ENCODE measurements at regions not wholly inside any gene's neighbourhood (a gene's known extent, or its start where the extent isn't known, plus 50 kb on each side); places are given as distances from the start of the nearest gene placed in this dataset.

DNA sequence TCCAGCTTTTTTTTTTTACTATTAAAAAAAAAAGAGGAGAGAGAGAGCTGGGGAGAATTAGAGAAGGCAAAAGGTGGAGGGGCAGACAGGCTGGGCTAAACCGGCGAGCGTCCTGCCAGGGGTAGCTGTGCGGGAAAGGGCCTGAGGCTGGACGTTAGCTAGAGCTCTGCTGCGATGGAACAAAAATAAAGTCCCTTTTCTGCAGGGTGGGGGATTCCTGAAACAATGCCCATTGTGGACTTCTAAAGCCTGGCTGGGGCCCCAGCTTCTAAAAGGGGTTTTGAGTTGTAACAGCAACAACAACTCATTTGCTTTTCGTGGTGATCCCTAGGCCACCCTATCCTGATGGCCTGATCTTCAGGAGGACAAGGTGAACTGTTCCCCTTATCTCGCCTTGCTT is 311.7 kb downstream of the FBXW7 start:
- no peaks in the 10 kb centered on the region for H3K36me3 ChIP-seq (ENCODE audit: low read depth, low read length)
- DNase-seq (no peak), ATAC-seq (no peak)
- H3K4me1 ChIP-seq (ENCODE audit: insufficient read depth, low read length) = 0 out of 2 replicates have a peak, but pooled peaks cover 6% of the 10 kb centered on the region
- H3K79me2 ChIP-seq (ENCODE audit: low read length) = no peaks in the 10 kb centered on the region
- intact Hi-C loops (cut with micrococcal nuclease) = no loop called here
- H3K4me3 ChIP-seq (ENCODE audit: low read length) = no peak overlapping the region
- TF ChIP-seq EZH2 (IDR thresholded peaks at IDR 0.05; ENCODE audit: low read length, unreplicated experiment) = no peak
- no peak for TF ChIP-seq EZH2phosphoT487 (IDR thresholded peaks at IDR 0.05; ENCODE audit: borderline replicate concordance, low read length)
- TF ChIP-seq, protein P1, sequence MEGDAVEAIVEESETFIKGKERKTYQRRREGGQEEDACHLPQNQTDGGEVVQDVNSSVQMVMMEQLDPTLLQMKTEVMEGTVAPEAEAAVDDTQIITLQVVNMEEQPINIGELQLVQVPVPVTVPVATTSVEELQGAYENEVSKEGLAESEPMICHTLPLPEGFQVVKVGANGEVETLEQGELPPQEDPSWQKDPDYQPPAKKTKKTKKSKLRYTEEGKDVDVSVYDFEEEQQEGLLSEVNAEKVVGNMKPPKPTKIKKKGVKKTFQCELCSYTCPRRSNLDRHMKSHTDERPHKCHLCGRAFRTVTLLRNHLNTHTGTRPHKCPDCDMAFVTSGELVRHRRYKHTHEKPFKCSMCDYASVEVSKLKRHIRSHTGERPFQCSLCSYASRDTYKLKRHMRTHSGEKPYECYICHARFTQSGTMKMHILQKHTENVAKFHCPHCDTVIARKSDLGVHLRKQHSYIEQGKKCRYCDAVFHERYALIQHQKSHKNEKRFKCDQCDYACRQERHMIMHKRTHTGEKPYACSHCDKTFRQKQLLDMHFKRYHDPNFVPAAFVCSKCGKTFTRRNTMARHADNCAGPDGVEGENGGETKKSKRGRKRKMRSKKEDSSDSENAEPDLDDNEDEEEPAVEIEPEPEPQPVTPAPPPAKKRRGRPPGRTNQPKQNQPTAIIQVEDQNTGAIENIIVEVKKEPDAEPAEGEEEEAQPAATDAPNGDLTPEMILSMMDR (conservative IDR thresholded peaks at IDR 0.05; ENCODE audit: low read depth, low read length) = no peak
- no peak overlapping the region for H3K27ac ChIP-seq (ENCODE audit: low read length)
- POLR2A ChIA-PET (ENCODE audit: unreplicated experiment) = no interaction called here
- H2AFZ ChIP-seq (ENCODE audit: low read length) = no peak overlapping the region
- no peaks in the 10 kb centered on the region for H3K27me3 ChIP-seq (ENCODE audit: low read length)
- H3K9me3 ChIP-seq (ENCODE audit: low read length) = no peaks in the 10 kb centered on the region
- no peak overlapping the region for H3K4me2 ChIP-seq (ENCODE audit: low read length)
- no TSS peak for BruUV-seq (replicated peaks)
- H3K9me2 ChIP-seq (replicated peaks; ENCODE audit: low read length) = no peaks in the 10 kb centered on the region
- H3K9ac ChIP-seq (ENCODE audit: low read length) = no peak overlapping the region
- no peaks in the 10 kb centered on the region for H4K20me1 ChIP-seq (ENCODE audit: low read length)
- no peaks in the 10 kb centered on the region for H3F3A ChIP-seq (ENCODE audit: low read length, unreplicated experiment)
- CTCF ChIA-PET = no interaction called here

DNA sequence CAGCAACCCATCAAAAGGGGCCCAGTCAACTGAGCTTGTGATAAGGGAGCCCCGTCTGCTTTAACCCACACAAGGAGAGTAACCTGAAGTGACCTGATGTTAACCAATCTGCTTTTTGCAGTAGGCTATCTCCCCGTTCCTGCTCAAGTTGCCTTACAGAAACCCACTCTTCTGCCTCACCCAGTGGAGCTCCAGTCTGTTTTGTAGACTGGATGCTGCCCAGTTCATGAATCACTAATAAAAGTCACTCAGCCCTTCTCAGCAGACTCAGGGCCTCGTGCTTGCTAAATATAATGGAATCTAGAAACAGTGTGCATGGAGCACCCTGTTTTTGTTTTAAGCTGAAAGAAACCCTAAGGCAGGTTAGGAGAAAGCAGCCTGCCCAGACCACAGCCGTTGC is 312.3 kb downstream of the FBXW7 start:
- Histone ChIP-seq H3K79me2 (ENCODE audit: low read length) (no peaks in the 10 kb centered on the region), H3K4me2 (ENCODE audit: low read length) (no peak overlapping the region)
- CTCF ChIA-PET = no interaction called here

DNA sequence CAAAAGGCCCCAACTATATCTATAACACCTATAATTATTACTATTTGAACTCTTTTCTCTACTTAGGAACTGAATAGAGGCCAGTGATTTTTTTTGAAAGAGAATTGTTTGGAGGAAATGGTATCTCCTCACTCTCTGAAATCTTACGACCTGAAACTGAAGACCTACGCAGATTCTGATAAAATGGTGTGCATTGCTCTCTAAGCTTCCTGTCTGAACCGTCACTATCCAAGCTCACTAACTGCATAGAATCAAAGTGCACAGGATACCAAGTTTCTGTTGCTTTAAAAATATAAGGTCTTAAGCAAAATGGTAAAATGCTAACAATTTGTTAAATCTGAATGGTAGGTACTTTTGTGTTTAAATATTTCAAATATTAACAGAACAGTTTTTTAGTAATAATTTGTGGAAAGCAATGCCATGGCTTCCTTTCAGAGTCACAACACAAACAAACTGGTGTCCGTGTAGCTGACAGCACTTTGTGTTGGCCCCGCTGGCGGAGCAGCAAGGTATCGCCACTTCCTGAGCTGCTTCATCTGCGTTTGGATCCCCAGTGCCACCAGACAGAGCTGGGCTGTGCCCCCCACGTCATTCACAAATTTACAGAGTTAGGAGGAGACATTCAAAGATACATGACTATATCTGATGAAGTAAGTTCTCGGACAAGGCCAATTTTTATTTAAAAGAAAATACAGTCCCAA is 313.9 kb downstream of the FBXW7 start:
- H3K4me3 ChIP-seq (ENCODE audit: low read length) = no peak overlapping the region
- CTCF ChIA-PET = no interaction called here
- H3K36me3 ChIP-seq (ENCODE audit: low read depth, low read length) = no peaks in the 10 kb centered on the region
- no peaks in the 10 kb centered on the region for H3F3A ChIP-seq (ENCODE audit: low read length, unreplicated experiment)
- intact Hi-C loops (cut with micrococcal nuclease) = no loop called here
- no peak for TF ChIP-seq EZH2 (IDR thresholded peaks at IDR 0.05; ENCODE audit: low read length, unreplicated experiment)
- TF ChIP-seq, protein P1 (conservative IDR thresholded peaks at IDR 0.05; ENCODE audit: low read depth, low read length) = no peak
- no peak for TF ChIP-seq EZH2phosphoT487 (IDR thresholded peaks at IDR 0.05; ENCODE audit: borderline replicate concordance, low read length)
- no peak overlapping the region for H2AFZ ChIP-seq (ENCODE audit: low read length)
- no peak overlapping the region for H3K4me2 ChIP-seq (ENCODE audit: low read length)
- no peaks in the 10 kb centered on the region for H3K9me3 ChIP-seq (ENCODE audit: low read length)
- no peak for DNase-seq
- H4K20me1 ChIP-seq (ENCODE audit: low read length) = no peaks in the 10 kb centered on the region
- POLR2A ChIA-PET (ENCODE audit: unreplicated experiment) = no interaction called here
- no peaks in the 10 kb centered on the region for H3K9me2 ChIP-seq (replicated peaks; ENCODE audit: low read length)
- no peak overlapping the region for H3K9ac ChIP-seq (ENCODE audit: low read length)
- no peaks in the 10 kb centered on the region for H3K27me3 ChIP-seq (ENCODE audit: low read length)
- H3K79me2 ChIP-seq (ENCODE audit: low read length) = no peaks in the 10 kb centered on the region
- BruUV-seq (replicated peaks) = no TSS peak
- no peak for ATAC-seq
- no peak overlapping the region for H3K27ac ChIP-seq (ENCODE audit: low read length)
- H3K4me1 ChIP-seq (ENCODE audit: insufficient read depth, low read length) = 0 out of 2 replicates have a peak, but pooled peaks cover 6% of the 10 kb centered on the region

More for the DNA sequence above, 312.3 kb downstream of the FBXW7 start:
- Histone ChIP-seq H3K4me3 (ENCODE audit: low read length) (no peak overlapping the region), H4K20me1 (ENCODE audit: low read length) (no peaks in the 10 kb centered on the region), H3K9me2 (replicated peaks; ENCODE audit: low read length) (no peaks in the 10 kb centered on the region), H3K27ac (ENCODE audit: low read length) (no peak overlapping the region), H3K9ac (ENCODE audit: low read length) (no peak overlapping the region), H3K9me3 (ENCODE audit: low read length) (no peaks in the 10 kb centered on the region), H3K27me3 (ENCODE audit: low read length) (no peaks in the 10 kb centered on the region), H3F3A (ENCODE audit: low read length, unreplicated experiment) (no peaks in the 10 kb centered on the region), H3K4me1 (ENCODE audit: insufficient read depth, low read length) (0 out of 2 replicates have a peak, but pooled peaks cover 6% of the 10 kb centered on the region), H3K36me3 (ENCODE audit: low read depth, low read length) (no peaks in the 10 kb centered on the region), H2AFZ (ENCODE audit: low read length) (no peak overlapping the region)
- intact Hi-C loops (cut with micrococcal nuclease) = no loop called here
- TF ChIP-seq, protein P1 (conservative IDR thresholded peaks at IDR 0.05; ENCODE audit: low read depth, low read length) = no peak
- TF ChIP-seq EZH2 (IDR thresholded peaks at IDR 0.05; ENCODE audit: low read length, unreplicated experiment) = no peak
- no peak for TF ChIP-seq EZH2phosphoT487 (IDR thresholded peaks at IDR 0.05; ENCODE audit: borderline replicate concordance, low read length)
- no peak for DNase-seq
- POLR2A ChIA-PET (ENCODE audit: unreplicated experiment) = no interaction called here
- ATAC-seq = no peak
- BruUV-seq (replicated peaks) = no TSS peak

All from PC-3 (cell line).